Choroid plexus epithelial cell (primary cell): ENCODE measurements at regions not wholly inside any gene's neighbourhood (a gene's known extent, or its start where the extent isn't known, plus 50 kb on each side); places are given as distances from the start of the nearest gene placed in this dataset.

ENCODE experiments used
- DNase-seq: peaks from one replicate; pipeline ENCODE4 v3.0.0-alpha.2; 2010; ENCODE audit warnings: low read depth
- H3K4me3 ChIP-seq: 2 replicates; pipeline ENCODE4 v1.5.1; 2011; ENCODE audit warnings: low read depth, mild to moderate bottlenecking, control low read depth, low read length, moderate library complexity
- TF ChIP-seq, protein P1 (sequence below): conservative IDR thresholded peaks from 2 replicates; pipeline ENCODE4 v1.5.1; 2011; ENCODE audit warnings: low read depth, mild to moderate bottlenecking, control low read depth, inconsistent platforms, low read length, moderate library complexity

DNA sequence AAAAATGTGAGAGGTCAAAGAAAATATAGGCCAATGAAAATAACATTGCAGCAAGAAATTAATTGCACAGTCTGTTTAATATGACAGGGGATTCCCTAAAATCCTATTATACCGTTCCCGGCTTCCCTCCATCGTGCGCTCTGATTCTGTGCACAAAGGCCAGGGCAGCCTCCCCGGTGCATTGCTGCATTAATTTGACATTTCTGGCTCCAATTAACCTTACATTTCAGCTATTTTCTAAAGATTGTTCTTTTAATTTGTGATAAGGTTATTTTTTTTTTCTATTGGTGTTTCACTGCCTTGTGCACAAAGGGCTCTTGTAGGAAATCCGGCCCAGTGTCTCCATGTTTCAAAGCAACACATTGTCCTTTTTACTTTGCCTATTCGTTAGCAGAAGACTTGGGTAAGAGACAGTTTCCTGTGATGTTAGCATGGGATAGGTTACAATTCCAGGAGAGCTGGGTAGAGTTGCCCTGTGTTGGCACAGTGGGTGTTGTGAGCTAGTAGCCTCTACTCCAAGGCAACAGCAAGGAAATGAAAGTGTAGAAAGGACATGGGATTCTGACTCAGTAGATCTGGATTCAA, 257.3 kb upstream of the IGF1R start:
- H3K4me3 ChIP-seq, result no peak overlapping the region
- no peak for DNase-seq
- TF ChIP-seq, protein P1, sequence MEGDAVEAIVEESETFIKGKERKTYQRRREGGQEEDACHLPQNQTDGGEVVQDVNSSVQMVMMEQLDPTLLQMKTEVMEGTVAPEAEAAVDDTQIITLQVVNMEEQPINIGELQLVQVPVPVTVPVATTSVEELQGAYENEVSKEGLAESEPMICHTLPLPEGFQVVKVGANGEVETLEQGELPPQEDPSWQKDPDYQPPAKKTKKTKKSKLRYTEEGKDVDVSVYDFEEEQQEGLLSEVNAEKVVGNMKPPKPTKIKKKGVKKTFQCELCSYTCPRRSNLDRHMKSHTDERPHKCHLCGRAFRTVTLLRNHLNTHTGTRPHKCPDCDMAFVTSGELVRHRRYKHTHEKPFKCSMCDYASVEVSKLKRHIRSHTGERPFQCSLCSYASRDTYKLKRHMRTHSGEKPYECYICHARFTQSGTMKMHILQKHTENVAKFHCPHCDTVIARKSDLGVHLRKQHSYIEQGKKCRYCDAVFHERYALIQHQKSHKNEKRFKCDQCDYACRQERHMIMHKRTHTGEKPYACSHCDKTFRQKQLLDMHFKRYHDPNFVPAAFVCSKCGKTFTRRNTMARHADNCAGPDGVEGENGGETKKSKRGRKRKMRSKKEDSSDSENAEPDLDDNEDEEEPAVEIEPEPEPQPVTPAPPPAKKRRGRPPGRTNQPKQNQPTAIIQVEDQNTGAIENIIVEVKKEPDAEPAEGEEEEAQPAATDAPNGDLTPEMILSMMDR, result no peak

DNA sequence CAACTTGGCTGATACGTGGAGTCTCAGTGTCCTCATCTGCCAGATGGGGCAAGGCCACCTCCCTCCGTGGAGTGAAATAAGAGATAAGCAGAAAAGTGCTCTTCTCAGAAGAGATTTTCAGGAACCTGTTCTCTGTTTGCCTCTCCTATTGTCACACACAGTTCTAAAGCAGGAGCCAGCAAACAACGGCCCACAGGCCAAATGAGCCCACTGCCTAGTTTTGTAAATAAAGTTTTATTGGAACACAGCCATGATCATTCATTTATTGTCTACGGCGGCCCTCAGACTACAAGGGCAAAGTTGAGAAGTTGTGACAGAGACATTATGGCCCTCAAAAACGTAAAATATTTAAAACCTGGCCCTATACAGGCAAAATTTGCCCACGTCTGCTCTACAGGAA, 256.8 kb upstream of the IGF1R start:
- TF ChIP-seq, protein P1, result no peak
- no peak for DNase-seq
- no peak overlapping the region for H3K4me3 ChIP-seq

DNA sequence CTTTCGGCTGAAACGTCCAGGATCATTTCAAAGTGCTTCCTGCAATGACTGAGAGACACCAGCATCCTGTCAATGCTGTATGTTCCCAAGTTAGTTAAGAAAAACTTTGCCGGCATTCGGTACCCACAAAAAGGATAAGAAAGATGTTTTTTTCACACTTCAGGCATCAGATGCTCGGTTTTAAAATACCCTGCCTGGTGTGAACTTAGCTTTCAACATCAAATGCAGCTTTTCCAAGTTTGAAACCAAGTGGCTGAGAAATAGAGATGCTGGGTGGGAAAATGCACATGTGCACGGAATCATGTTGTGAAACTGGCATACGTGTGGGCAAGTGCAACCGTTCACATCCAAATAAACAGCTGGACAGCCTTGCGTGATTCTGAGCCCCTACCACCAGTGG, 254.9 kb upstream of the IGF1R start:
- no peak overlapping the region for H3K4me3 ChIP-seq
- TF ChIP-seq, protein P1, result no peak
- no peak for DNase-seq

DNA sequence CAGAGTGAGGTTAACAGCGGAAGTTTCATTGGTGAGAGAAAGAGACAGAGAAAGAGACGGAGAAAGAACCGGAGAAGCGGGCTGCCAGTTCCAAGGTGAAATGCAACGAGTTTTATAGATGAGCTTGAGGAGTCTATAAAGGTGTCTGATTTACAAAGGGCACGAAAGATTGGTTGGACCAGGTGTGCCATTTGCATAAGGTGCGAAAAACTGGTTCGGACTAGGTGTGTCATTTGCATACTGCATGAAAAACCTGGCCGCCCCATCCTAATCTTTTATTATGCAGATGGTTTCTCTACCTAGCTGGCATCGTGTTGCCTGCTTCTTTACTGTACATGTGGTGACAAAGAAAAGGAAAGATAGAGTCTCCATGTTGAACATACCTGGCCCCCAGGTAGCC, 253.8 kb upstream of the IGF1R start:
- no peak overlapping the region for H3K4me3 ChIP-seq
- DNase-seq, result no peak
- TF ChIP-seq, protein P1, result no peak

DNA sequence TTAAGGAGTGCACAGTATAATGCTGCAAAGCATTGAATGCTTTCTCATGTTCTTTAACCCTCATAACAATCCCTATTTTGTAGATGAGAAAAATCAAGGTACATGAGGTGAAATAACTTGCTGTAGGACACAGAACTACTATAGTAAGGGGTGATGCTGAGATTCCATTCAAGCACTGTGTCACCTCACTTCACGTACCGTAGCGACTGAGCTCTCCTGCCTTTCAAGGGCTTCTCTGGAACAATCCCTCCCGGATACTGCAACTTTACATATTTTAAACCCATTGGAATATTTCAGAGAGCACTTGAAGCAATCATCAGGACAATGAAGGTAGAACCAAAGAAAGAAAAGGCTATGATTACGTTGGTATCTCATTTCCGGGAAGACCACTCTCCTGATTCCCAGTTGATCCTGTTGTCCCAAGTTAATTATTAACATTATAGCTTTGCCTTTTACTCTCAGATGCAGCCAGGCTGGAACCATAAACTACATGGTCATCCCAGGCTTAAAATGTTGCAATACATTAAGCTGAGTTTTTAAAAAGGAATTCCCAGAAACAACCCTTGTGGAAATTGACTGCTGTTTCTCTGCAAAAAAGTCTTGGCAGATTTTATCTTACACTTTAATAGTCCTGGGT, 252.2 kb upstream of the IGF1R start:
- no peak overlapping the region for H3K4me3 ChIP-seq
- TF ChIP-seq, protein P1, result no peak
- no peak for DNase-seq

DNA sequence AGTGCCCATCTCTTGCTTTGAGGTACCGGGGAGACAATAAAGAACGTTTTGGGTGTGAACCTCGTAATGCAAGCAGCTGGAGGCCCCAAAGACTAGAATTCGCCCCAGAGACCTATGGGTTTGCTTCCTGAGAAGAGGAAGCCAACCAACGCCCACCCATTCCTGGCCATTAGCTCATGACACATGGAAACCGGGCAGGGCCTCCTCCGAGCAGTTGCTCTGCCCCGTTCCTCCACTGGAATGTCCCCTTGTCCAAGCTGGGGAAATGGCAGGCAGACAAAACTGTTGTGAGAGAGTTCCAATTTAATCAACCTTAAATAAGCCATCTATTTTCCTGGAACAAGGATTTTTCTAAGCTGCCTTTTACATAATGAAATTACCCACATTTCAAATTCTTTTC, 250.9 kb upstream of the IGF1R start:
- TF ChIP-seq, protein P1, result no peak
- no peak for DNase-seq
- H3K4me3 ChIP-seq, result no peak overlapping the region

DNA sequence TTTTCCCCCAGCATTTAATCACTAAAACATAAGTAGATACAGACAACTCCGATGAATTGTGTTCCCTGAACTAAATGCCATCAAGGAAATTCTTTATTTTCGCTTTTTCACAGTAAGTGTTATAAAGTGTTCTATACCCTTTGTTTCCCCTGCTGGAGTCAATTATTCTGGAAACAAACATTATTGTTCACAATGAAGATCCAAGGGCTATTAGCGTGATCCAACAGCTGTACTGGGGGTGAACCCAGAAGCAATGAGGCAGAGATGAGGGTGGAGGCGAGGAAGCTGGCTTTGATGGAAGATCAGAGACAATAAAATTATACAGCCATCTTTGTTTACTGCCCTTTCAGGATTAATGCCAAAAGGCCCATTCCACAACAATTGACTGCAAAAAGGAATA, 250.3 kb upstream of the IGF1R start:
- TF ChIP-seq, protein P1, result no peak
- DNase-seq, result no peak
- no peak overlapping the region for H3K4me3 ChIP-seq
